Retinal pigment epithelial cell (primary cell): ENCODE measurements at regions not wholly inside any gene's neighbourhood (a gene's known extent, or its start where the extent isn't known, plus 50 kb on each side); places are given as distances from the start of the nearest gene placed in this dataset.

ENCODE experiments used
- DNase-seq: peaks from one replicate; pipeline ENCODE4 v3.0.0-alpha.2; 2010; ENCODE audit warnings: low read depth
- H3K4me3 ChIP-seq: 2 replicates; pipeline ENCODE4 v1.5.1; 2011; ENCODE audit warnings: mild to moderate bottlenecking, low read length, control low read depth, moderate library complexity
- TF ChIP-seq, protein P1 (sequence below): conservative IDR thresholded peaks from 2 replicates; pipeline ENCODE4 v1.5.1; 2011; ENCODE audit warnings: low read depth, low read length, control low read depth, inconsistent platforms

DNA sequence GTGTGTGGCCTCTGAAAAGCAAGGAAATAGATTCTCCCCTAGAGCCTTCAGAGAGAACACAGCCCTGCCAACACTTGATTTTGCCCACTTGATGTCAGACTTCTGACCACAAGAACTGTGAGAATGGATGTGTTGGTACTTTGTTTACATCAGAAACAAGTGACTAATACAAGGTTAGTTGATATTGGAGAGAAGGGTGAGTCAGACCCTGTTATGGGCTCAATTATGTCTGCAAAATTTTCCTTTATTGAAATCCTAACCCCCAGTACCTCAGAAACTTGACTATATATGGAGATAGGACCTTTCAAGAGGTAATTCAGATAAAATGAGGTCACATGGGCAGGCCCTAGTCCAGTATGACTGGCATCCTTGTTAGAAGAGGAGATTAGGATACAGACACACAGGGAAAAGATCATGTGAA, 226.7 kb downstream of the RFC3 start:
- H3K4me3 ChIP-seq = no peak overlapping the region
- TF ChIP-seq, protein P1, sequence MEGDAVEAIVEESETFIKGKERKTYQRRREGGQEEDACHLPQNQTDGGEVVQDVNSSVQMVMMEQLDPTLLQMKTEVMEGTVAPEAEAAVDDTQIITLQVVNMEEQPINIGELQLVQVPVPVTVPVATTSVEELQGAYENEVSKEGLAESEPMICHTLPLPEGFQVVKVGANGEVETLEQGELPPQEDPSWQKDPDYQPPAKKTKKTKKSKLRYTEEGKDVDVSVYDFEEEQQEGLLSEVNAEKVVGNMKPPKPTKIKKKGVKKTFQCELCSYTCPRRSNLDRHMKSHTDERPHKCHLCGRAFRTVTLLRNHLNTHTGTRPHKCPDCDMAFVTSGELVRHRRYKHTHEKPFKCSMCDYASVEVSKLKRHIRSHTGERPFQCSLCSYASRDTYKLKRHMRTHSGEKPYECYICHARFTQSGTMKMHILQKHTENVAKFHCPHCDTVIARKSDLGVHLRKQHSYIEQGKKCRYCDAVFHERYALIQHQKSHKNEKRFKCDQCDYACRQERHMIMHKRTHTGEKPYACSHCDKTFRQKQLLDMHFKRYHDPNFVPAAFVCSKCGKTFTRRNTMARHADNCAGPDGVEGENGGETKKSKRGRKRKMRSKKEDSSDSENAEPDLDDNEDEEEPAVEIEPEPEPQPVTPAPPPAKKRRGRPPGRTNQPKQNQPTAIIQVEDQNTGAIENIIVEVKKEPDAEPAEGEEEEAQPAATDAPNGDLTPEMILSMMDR = no peak
- peak; percentile 78 for DNase-seq

DNA sequence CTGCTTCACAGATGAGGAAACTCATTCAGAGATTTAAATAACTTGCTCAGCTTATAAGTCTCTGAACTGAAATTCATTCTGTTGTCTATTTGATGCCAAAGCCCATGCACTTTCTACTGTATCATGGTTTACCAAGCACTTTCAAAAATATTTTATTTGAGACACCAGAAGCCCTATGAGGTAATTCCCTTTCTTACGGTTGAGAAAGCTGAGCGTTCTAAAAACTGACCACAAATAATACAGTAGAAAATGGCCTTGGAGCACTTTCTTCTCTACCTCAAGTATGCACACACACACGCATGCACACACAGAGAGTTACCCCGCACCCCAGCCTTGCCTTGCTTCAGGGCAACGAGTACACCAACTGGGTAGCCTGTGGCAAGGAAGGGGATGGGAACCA, 228.5 kb downstream of the RFC3 start:
- DNase-seq = no peak
- no peak overlapping the region for H3K4me3 ChIP-seq
- TF ChIP-seq, protein P1 = no peak

DNA sequence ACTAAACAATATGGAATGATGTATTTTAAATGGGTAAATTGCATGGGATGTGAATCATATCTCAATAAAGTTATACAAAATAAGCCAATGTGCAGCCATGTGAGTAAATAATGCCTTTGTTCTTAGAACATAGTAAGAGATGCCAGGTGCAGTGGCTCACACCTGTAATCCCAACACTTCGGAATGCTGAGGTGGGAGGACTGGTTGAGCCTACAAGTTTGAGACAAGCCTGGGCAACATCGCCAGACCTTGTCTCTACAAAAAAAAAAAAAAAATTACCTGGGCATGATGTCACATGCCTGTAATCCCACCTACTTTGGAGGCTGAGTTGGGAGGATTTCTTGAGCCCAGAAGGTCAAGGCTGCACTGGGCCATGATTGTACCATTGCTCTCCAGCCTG, 230.7 kb downstream of the RFC3 start:
- no peak overlapping the region for H3K4me3 ChIP-seq
- TF ChIP-seq, protein P1 = no peak
- no peak for DNase-seq

DNA sequence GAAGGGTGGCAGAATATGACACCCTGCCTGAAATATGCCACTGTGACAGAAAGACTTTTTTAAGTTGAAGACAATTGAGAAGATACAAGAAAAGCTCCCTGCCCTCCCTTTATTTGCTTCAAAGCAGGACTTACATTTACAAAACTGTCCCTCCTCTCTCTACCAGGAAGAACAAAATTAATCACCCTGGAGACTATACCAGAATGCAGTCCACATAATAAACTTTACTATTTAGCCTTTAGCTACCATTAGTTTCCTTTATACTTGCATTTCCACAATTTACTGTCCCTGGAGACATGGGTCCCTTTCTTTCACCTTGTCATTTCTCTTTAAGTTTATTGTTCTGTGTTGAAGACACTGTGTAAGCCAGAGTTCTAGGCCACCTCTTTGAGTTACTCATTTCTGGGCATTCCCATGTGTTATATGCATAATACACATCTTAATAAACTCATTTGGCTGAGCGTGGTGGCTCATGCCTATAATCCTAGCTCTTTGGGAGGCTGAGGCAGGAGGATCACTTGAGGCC, 238.8 kb downstream of the RFC3 start:
- H3K4me3 ChIP-seq = no peak overlapping the region
- TF ChIP-seq, protein P1 = no peak
- no peak for DNase-seq

DNA sequence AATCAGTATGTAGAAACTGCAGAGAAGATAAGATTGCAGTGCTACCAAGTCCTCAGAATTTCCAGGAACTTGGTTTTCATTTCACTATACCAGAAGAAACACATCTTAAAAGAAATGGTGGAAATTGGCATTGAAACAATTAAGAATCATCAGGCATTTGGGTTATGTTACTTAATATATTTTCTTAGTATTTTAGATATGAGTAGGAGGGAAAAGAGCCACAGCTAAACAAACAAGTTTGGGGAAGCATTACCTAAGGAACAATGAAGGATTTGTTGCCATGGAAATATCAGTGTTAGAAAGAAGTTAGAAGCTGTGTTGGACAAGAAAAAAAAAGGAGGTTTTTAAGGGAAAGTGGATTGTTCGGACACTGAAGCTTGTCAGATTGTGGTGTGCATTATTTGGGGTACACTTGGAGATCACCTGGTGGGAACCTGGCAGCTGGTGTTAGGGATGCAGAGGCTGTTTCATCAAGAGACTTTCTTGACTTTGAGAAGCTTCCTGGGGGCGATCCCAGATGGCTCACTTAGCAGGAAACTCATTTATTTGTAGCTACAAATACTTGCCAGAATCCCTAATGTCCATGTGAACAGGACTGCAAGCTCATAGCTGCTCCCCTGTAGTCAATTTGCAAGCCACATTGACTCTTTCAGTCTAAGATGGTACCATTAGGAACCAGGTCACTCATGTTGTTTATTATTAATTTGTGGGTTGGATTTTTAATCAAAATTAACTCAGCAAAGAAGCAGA, 246.7 kb downstream of the RFC3 start:
- no peak overlapping the region for H3K4me3 ChIP-seq
- no peak for DNase-seq
- TF ChIP-seq, protein P1 = no peak

DNA sequence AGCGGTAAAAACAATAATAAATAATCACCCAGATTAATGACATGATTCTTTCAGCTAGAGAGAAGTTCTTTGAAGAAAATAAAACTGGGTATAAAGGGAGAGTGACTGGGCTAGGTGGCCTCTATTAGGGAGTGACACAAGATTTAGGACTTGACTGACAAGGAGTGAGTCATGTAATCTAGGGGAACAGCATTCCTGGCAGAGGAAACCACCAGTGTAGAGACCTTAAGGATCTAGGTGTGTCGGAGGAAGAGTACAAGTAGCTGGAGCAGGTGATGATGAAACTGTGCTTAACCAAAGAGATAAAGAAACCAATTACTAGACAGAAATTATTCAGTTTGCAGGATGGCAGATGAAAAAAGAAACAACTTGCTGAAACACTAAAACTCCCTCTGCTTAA, 248.0 kb downstream of the RFC3 start:
- DNase-seq = no peak
- H3K4me3 ChIP-seq = no peak overlapping the region
- TF ChIP-seq, protein P1 = no peak

DNA sequence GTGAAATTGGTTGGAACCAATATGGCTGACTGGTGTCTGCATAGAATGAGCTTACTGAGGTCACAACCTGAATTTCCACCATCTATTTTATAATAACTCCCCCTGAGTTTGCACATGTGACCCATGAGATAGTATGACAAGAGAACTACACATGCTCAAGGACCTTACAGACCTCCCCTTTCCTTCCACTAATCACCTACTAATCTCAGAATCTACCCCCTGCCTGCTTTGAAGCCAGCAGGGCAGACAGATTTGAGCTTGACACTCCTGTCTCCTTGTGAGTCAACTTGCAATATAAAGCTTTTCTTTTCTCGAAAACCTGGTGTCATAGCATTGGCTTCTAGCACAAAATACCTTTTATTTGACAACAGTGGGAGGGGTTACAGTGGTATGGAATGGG, 248.4 kb downstream of the RFC3 start:
- TF ChIP-seq, protein P1 = no peak
- DNase-seq = no peak
- H3K4me3 ChIP-seq = no peak overlapping the region
